ES-I3 (cell line): ENCODE measurements at regions not wholly inside any gene's neighbourhood (a gene's known extent, or its start where the extent isn't known, plus 50 kb on each side); places are given as distances from the start of the nearest gene placed in this dataset.

Experiments
- H3K36me3 ChIP-seq: 2 replicates; pipeline ENCODE4 v1.6.1; 2013; ENCODE audit warnings: mild to moderate bottlenecking, low read length, control low read depth, moderate library complexity; ENCODE audit not compliant: insufficient read depth
- H3K4me1 ChIP-seq: 2 replicates; pipeline ENCODE4 v1.6.1; 2013; ENCODE audit warnings: mild to moderate bottlenecking, control low read depth, low read length; ENCODE audit not compliant: insufficient read depth
- H3K9ac ChIP-seq: 2 replicates; pipeline ENCODE4 v1.6.1; 2013; ENCODE audit warnings: low read depth, mild to moderate bottlenecking, low read length, moderate library complexity
- H3K9me3 ChIP-seq: 2 replicates; pipeline ENCODE4 v1.6.1; 2013; ENCODE audit warnings: mild to moderate bottlenecking, low read length, moderate library complexity; ENCODE audit not compliant: control insufficient read depth, insufficient read depth

DNA sequence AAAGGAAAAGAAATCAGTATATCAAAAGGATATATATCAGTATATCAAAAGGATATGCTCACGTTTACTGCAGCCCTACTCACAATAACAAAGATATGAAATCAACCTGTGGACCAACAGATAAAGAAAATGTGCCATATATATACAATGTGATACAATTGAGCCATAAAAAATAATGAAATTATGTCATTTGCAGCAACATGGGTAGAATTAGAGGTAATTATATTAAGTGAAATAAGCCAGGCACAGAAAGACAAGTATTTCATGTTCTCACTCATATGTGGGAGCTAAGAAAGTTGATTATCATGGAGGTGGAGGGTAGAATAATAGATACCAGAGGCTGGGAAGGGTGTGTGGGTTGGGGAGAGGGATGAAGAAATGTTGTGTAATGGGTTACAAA lies 102.9 kb upstream of the MARCKS start:
- Histone ChIP-seq H3K9me3 (no peaks in the 10 kb centered on the region), H3K9ac (no peak overlapping the region), H3K36me3 (no peaks in the 10 kb centered on the region), H3K4me1 (no peaks in the 10 kb centered on the region)

DNA sequence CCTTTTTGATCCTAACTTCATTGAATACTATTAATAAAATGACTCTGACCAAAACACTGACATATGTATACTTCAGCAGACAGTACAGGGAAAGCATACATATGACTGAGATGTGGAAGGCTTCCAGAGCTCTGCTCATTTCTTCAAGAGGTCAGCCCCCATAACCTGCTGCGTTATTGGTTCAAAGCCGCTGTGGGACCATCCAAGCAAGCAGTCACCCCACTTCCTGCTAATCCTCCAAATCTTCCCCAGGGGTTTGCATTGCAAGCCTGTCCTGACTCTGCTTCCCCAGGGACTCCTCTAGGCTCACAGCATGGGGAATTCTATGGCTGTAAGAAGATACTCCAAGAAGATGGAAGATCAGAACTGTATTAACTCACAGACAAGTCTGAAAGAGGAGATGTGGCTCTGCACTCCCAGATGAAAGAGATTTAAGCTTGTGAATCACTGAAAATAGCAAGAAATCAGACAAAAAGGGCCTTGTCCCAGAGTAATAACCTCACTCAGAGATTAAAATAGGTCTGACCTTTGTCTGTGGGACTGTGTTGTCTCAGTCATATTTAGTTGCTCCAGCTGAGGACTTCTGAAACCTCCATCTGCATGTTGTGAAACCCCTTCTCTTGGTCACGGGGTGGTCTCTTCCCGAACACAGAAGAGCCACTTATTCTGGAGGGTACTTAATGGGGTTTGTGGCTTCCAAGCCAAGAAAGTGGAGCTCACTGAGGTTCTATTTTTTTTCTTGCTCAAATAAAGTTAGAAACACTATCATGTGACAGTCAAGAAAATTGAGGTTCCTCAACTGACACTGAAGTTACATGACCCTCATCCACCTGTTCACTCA lies 101.5 kb upstream of the MARCKS start:
- no peaks in the 10 kb centered on the region for H3K9me3 ChIP-seq
- no peaks in the 10 kb centered on the region for H3K4me1 ChIP-seq
- H3K9ac ChIP-seq = no peak overlapping the region
- no peaks in the 10 kb centered on the region for H3K36me3 ChIP-seq

DNA sequence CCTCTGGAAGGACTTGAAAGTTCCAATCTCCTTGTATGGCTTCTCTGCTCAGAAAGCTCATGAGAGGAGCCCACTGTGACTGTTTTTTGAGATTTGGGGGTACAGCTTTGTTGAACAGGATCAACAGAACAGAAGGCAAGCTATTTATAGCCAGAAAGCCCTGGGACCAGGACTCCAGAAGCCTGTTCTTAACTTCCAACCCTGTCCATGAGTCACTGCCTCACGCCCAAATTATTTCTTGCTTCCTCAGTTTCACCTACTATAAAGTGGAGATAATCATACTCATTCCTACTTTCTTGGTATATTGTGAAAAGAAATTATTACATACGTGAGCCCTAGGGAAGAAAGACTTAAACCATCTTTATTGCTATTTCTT lies 100.9 kb upstream of the MARCKS start:
- Histone ChIP-seq H3K36me3 (no peaks in the 10 kb centered on the region), H3K9me3 (no peaks in the 10 kb centered on the region), H3K4me1 (no peaks in the 10 kb centered on the region), H3K9ac (no peak overlapping the region)

DNA sequence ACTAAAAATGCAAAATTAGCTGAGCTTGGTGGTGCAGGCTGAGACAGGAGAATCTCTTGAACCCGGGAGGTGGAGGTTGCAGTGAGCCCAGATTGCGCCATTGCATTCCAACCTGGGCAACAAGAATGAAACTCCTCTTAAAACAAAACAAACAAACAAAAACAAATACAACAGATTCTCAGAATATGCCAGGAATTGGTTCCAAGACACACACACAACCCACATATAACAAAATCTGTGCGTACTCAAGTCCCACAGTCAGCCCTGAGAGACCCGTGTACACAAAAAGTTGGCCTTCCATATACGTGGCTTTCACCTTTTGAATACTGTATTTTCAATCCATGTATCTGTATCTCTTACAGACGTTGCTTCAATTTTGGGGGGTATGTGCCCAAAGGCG lies 98.9 kb upstream of the MARCKS start:
- Histone ChIP-seq H3K9me3 (no peaks in the 10 kb centered on the region), H3K36me3 (no peaks in the 10 kb centered on the region), H3K4me1 (0 out of 2 replicates have a peak, but pooled peaks cover under 1% of the 10 kb centered on the region), H3K9ac (no peak overlapping the region)

DNA sequence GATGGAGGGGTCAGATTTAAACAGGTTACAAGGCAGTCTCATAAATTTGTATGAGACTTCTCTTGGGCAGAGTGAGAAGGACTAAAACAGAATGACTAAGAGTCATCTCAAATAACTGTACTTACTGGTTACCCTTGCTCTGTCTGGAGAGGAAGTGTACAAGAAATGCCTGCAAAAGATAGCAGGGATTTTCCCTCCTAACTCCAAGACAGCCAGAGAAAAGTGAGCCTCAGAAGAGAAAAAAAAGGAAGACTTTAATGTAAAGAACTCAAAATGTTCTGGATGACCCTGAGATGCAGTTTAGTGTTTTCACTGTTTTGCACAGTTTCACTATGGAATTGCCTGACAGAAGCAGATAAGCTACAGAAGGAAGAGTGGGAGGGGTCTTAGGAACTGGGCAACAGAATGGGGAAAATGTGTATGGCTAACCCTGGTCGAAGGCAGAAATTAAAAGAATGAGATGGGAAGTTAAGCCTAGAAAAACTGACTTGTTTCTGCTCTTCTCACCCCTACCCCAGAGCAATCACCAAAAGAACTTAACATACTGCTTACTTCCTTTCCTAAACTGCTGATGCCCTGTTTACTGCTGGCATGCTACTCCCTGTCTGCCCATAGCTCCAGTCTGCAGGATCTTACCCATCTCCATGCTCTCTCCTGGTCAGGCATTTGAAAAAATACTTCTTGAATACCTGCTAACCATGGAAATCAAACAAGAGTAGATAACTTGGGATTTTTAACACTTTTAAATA lies 98.1 kb upstream of the MARCKS start:
- Histone ChIP-seq H3K9me3 (no peaks in the 10 kb centered on the region), H3K4me1 (0 out of 2 replicates have a peak, but pooled peaks cover 9% of the 10 kb centered on the region), H3K36me3 (no peaks in the 10 kb centered on the region), H3K9ac (no peak overlapping the region)

DNA sequence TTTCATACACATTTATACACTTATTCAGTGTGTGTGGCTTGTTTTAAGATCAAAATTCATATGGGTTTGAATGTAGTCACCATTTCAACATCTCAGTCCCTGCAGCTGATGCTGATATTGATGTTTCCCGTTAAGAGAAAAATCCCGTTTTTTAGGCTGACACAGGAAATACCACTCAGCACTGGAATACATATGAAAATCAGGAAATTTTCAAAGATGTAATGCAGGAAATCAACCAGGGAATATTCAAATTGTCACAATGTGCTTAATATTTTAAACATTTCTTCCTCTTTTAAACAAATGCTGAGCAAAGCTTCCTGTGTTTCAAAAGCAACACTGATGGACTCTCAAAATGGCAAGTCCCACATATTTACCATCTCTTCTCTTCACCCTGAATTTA lies 94.5 kb upstream of the MARCKS start:
- no peaks in the 10 kb centered on the region for H3K36me3 ChIP-seq
- H3K9ac ChIP-seq = no peak overlapping the region
- H3K9me3 ChIP-seq = no peaks in the 10 kb centered on the region
- 0 out of 2 replicates have a peak, but pooled peaks cover 10% of the 10 kb centered on the region for H3K4me1 ChIP-seq

DNA sequence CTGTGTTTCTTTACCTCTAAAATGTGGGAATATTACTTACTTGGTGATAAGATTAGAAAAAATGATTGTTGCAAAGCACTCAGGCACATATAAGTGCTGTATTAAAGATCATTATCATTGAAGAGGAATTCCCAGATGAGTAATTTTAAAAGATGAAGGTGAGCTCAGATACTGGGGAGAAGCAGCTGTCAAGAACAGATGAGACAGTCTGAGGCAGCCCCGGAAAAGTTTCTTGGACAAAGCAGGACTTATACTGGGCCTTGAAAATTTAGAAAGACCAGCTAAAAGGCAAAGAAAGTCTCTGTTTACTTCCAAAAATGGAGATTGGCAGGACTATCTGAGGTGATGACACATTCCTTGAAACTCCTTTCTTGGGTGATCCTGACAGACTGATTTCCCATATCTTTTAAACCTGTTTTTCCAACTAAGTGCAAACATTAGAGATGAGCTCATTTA lies 93.8 kb upstream of the MARCKS start:
- 0 out of 2 replicates have a peak, but pooled peaks cover 10% of the 10 kb centered on the region for H3K4me1 ChIP-seq
- no peaks in the 10 kb centered on the region for H3K36me3 ChIP-seq
- no peaks in the 10 kb centered on the region for H3K9me3 ChIP-seq
- no peak overlapping the region for H3K9ac ChIP-seq

DNA sequence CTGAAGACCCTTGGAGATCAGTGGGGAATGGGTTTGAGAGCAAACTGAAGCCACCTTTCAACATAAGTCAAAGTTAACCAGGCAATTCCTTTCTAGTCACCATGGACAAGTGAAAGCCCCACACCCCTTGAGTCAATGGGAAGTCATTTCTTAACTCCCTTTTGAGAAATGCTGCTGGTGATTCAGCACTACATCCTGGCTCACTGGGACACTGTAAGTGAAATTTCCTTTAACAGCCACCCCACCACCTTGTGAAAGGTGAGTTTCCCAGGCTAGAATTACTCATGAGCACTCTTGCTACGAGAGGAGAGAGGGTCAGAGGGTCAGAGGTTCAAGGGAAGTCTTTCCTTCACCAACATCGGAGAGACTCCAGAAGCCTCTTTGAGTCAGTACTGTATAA lies 93.3 kb upstream of the MARCKS start:
- no peaks in the 10 kb centered on the region for H3K36me3 ChIP-seq
- H3K4me1 ChIP-seq = 0 out of 2 replicates have a peak, but pooled peaks cover 10% of the 10 kb centered on the region
- H3K9me3 ChIP-seq = no peaks in the 10 kb centered on the region
- no peak overlapping the region for H3K9ac ChIP-seq

DNA sequence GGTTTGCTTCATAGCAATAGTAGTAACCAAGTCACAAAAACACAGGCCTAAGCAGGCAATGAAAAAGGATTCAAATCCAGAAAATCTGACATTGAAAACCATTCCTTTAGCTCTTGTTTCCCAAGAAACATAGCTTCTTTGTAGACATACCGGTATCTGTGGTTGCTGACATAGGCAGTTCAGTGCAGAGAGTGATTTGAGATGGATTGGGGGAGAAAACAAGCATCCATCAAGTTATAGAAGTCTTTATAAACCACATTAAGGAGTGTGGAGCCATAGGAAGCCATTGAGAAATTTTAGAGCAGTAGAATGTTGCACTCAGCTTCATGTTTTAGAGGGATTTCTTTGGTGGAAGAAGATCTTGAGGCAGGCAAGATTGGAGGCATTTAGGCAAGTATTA lies 91.2 kb upstream of the MARCKS start:
- 0 out of 2 replicates have a peak, but pooled peaks cover 10% of the 10 kb centered on the region for H3K4me1 ChIP-seq
- H3K9me3 ChIP-seq = no peaks in the 10 kb centered on the region
- no peak overlapping the region for H3K9ac ChIP-seq
- H3K36me3 ChIP-seq = no peaks in the 10 kb centered on the region

DNA sequence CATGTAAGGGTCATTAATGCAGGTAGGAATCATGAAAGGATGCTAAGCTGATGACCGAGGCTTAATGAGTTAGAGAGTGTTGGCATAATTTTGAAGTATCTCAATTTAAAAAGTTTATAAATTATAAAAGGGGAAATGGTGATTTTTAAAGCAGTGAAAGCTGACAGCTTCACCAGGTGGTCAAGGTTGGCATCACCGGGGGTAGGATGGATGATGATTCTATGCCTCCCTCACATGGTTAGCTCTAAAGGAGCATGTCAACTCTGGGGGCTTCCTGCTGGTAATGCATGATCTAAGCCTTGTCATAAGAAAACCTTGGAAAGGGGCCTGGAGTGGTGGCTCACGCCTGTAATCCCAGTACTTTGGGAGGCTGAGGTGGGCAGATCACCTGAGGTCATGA lies 89.2 kb upstream of the MARCKS start:
- Histone ChIP-seq H3K9ac (no peak overlapping the region), H3K9me3 (no peaks in the 10 kb centered on the region), H3K4me1 (0 out of 2 replicates have a peak, but pooled peaks cover 10% of the 10 kb centered on the region), H3K36me3 (no peaks in the 10 kb centered on the region)

DNA sequence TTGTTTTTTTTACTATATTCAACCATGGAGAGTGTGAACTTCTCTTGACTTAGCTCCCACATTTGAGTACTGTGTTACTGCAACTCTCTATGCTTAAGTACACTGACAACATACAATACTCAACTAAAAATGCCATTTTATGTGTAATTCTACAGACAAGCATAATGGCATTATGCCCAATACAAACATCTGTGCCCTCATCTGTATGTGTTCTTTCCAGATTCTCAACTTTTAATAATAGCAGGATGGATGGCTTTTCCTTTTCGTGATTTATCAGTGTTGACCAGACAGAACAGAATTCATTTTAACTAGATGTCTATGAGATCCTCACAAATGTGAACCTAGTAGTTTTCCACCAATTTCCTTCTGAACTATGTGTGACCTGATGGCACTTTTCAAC lies 84.2 kb upstream of the MARCKS start:
- no peaks in the 10 kb centered on the region for H3K36me3 ChIP-seq
- 0 out of 2 replicates have a peak, but pooled peaks cover 5% of the 10 kb centered on the region for H3K4me1 ChIP-seq
- H3K9me3 ChIP-seq = no peaks in the 10 kb centered on the region
- no peak overlapping the region for H3K9ac ChIP-seq

DNA sequence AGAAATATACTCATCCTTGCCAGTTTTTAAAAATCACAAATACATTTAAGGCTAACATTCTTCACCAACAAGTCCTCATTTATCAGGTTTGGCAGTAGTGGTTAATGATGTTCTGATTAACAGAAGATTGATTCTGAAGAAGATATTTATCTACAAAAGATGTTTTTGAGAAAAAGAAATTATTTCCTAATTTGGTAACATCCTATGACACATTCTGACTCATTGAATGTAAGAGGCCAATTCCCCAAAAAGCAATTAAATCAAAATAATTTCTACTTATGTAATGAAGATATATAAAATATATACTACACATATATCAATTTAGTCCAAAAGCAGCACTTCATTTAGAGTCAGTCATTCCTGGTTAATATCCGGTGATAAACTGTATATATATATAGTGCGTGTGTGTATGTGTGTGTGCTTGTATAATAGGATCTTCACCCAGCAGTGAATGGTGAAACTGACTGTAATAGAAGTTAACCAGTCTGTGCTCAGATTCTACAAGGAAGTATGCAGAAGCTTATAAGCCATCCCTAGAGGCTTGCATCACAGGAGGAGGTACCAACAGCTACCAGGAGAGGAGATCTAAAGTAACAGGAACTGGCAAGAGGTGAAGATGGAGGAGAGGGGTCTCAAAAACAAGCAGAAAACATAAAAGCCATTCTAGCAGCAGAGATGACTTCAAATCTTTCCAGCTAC lies 82.9 kb upstream of the MARCKS start:
- Histone ChIP-seq H3K9me3 (no peaks in the 10 kb centered on the region), H3K36me3 (no peaks in the 10 kb centered on the region), H3K4me1 (0 out of 2 replicates have a peak, but pooled peaks cover 8% of the 10 kb centered on the region), H3K9ac (no peak overlapping the region)

DNA sequence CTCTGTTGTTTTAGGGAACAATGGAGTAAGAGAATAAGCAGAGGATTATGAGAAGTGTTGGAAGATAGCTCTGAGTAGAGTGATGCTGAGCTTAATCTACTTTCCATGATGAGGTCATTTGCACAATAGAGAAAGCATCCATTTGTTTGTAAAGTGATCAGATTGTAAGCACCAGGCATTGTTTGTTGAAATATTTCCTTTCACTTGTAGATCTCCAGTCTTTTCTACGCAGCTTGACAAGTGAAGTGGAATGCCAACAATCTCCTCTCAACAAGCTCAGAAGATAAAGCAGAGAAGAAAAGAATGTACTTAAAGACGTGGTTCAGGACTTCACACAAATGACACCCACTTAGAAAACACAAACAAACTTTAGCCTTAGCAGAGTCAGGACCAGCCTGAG lies 80.1 kb upstream of the MARCKS start:
- Histone ChIP-seq H3K4me1 (0 out of 2 replicates have a peak, but pooled peaks cover 8% of the 10 kb centered on the region), H3K36me3 (no peaks in the 10 kb centered on the region), H3K9me3 (no peaks in the 10 kb centered on the region), H3K9ac (no peak overlapping the region)

DNA sequence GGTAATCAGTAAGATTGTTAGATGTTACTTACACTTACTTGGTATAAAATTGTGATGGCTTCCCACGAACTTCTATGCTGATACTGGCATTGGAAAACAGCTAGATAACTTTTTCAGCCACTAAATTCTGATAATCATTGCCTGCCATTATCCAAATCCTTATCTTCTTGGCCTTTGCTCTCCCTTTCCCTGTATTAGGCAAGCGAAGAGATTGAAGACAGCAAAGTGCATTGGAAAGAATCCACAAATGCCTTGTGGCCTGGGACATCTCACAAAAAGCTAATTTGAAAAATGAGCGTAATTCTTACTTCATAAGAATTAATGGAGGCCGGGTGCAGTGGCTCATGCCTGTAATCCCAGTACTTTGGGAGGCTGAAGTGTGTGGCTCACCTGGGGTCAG lies 79.5 kb upstream of the MARCKS start:
- no peak overlapping the region for H3K9ac ChIP-seq
- H3K9me3 ChIP-seq = no peaks in the 10 kb centered on the region
- 0 out of 2 replicates have a peak, but pooled peaks cover 8% of the 10 kb centered on the region for H3K4me1 ChIP-seq
- H3K36me3 ChIP-seq = no peaks in the 10 kb centered on the region
